GM19463 (cell line): ENCODE measurements at regions not wholly inside any gene's neighbourhood (a gene's known extent, or its start where the extent isn't known, plus 50 kb on each side); places are given as distances from the start of the nearest gene placed in this dataset.
"Not testable (repeated sequence)": the region's sequence is repeated elsewhere in the genome, so short reads cannot be mapped to it uniquely, and the experiment has no call there.

ENCODE experiments used
- ATAC-seq: cut with Tn5 transposase; IDR thresholded peaks from one replicate; pipeline ENCODE4 v1.9.1; 2021; ENCODE audit warnings: mild to moderate bottlenecking, moderate library complexity; ENCODE audit not compliant: unreplicated experiment

GRCh38 chr2:114018464-114018863 lies 128.6 kb downstream of the ACTR3 start:
- ATAC-seq: not testable (repeated sequence)

GRCh38 chr2:114020668-114021067 lies 130.8 kb downstream of the ACTR3 start:
- ATAC-seq: no peak

DNA sequence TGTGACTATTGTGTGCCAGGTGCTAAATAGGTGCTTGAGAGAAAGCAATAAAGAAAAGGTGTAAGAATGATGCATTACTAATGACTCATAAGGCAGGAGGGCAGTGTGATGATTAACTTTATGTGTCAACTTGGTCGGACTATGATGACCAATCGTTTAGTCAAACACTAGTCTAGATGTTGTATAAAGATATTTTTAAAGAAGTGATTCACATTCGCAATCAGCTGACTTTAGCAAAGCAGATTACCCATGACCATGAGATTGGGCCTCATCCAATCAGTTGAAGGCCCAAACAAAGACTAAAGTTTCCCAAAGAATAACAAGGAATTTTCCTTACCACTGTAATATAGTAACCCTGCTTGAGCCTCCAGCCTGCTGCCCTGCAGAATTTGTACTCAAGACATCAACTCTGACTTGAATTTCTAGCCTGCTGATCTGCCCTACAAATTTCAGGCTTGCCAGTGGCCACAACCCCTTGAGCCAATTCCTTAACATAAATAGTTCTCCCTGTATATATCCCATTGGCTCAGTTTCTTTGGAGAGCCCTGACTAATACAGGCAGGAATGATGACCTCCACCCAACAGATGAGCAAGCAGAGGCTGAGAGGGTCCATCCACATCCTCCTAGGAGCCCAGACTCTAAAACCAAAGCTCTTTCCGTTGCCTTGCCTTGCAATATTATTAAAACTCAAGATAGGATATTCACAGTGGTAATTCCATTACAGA lies 132.6 kb downstream of the ACTR3 start:
- peak; percentile 51 for ATAC-seq

DNA sequence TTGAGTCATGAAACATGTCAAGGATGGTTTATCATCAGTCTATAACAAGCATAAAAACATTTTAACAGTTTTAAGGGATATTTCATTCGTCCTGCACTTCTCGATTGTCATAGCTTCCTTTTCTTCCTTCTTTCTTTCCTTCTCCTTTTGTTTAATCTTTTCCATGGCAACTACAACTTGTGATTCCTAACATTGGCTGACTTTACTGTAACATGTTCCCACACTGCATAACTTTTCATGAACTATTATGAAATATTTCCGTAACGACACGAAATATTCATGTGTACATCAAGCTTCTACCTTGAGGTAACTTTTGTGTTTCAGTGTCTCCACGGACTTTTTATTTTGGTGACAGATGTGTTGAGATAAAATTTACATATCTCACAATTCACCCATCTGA lies 134.4 kb downstream of the ACTR3 start:
- no peak for ATAC-seq

- ATAC-seq: no peak
These were observed 135.1 kb downstream of the ACTR3 start for GRCh38 chr2:114025030-114025429.

- no peak for ATAC-seq
These were observed 137.5 kb downstream of the ACTR3 start for GRCh38 chr2:114027437-114027836.

GRCh38 chr2:114031605-114032505 lies 142.0 kb downstream of the ACTR3 start:
- ATAC-seq: no peak

GRCh38 chr2:114032705-114033104 lies 142.8 kb downstream of the ACTR3 start:
- ATAC-seq: no peak

DNA sequence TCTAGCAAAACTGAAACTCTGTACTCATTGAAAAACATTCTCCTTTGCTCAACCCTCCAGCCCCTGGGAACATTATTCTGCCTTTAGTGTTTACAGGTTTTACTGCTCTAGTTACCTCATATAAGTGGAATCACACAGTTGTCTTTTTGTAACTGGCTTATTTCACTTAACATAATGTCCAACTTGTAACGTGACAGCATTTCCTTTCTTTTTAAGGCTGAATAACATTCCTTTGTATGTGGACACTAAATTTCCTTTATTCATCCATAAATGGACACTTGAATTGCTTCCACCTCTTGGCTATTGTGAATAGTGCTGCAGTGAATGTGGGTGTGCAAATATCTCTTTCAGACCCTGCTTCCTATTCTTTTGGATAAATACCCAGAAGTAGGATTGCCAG lies 144.9 kb downstream of the ACTR3 start:
- ATAC-seq: no peak

DNA sequence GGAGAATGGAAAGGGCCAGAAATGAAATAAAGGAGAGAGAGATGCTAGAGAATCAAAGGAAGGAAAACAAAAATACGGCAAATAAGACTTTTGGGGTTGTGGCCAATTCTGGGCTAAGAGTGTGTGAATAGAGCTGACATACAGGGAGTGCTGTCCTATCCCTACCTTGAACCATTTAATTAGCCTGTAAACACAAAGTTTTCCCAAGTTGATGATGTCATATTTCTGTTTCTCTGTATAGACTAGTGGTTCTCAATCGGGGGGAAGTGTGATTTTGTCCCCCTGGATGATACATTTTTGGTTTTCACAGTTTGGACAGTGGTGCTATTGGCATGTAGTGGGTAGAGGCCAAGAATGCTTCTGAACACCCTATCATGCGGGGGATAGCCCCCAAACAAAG lies 148.8 kb downstream of the ACTR3 start:
- ATAC-seq: no peak

DNA sequence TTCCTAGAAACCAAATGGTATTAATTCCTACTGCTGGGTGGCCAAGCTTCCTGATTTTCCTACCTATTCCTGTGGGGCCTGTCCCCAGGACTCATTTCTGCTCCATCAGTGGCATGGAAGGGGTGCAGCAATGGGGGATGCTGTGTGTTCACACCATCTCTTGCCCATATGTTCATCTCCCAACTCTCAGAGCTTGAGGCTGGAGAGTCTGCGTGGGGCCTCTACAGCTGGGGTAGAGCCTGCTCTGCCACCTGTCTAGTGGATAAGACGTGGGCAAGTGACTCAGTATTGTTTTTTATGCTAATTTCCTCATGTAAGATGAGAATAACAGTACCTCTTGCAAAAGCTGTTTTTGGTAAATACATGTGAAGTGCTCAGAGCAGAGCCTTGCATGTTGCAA lies 149.8 kb downstream of the ACTR3 start:
- ATAC-seq: no peak

DNA sequence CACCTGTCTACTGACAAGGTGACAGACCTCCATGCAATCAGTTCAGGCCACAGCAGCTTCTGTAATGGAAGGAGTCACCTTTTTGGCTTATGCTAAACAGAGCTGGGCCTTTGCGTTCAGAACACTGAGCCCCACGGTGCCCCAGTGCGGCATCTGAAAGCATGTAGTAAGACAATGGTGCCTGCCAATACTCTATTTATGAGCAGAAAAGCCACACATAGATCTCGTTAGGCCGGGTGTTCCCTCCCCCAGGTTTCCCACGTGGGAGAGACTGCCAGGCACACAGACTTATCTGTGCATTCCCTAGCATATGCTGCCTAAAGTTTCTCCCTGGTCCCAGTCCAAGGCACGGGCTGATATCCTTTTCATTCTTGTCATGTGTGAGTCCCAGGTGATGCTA lies 150.9 kb downstream of the ACTR3 start:
- ATAC-seq: no peak

- ATAC-seq: no peak
These were observed 155.1 kb downstream of the ACTR3 start for GRCh38 chr2:114044985-114045384.

- ATAC-seq: no peak
These were observed 156.5 kb downstream of the ACTR3 start for GRCh38 chr2:114046373-114046772.

DNA sequence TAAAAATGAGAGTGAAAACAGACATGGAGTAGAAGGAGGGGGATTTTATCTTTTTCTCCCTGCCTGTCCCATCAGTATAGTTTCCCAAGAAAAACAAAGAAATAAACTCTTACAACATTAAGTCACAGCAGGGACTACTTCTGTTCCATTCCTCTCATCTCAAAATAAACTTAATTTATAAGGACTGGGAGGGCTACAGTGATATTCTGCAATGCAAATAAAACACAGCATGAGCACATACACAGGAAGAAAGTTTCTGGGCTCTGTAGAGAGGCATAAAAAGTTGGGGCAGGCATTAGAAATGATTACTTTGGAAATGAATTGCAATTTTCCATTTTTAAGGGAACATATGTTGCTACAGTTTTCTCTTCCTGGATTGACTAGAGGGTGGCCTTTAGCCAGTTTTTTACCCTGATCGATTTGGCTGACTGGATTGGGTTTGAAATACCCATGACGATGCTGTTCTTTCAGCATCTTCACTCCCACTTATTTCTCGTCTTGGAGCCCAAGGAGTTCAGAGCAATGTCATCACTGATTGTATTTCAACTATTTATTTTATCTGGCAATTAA lies 157.1 kb downstream of the ACTR3 start:
- ATAC-seq: no peak

DNA sequence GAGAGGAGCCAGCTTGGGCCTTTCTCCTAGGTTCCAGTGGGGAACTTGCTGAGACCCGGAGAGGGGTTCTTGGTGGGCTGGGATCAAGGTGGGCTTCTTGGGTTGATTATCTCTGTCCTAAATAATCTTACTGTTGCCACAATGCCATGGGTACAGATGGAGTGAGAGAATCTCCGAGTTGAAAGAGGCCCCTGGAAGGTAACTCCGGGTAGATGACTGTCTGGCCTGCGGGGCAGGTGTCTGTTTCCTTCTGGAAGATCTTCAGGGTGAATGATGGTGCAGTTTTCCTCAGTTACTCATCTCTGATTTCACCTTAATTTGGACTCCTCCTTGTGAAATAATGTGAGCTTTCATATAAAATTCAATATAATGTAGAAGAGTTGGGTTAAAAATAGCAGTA lies 159.4 kb downstream of the ACTR3 start:
- ATAC-seq: no peak

DNA sequence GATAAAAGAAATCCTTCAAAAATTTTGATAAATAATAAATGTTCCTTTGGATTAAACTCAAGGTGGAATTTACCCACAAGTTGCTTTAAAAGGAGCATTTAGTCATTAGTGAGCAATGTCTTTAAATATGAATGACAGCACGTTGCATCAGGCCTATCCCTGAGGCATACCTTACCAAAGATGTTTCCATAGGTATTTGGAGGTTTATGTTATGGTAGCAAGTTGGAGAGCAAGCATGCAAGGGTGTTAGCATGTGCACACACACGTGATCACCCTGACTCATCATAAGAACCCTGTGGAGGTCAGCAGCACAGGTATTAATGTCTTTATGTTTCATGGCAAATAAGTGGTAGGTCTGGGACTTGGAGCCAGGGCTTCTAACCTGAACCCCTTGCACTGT lies 159.9 kb downstream of the ACTR3 start:
- no peak for ATAC-seq

DNA sequence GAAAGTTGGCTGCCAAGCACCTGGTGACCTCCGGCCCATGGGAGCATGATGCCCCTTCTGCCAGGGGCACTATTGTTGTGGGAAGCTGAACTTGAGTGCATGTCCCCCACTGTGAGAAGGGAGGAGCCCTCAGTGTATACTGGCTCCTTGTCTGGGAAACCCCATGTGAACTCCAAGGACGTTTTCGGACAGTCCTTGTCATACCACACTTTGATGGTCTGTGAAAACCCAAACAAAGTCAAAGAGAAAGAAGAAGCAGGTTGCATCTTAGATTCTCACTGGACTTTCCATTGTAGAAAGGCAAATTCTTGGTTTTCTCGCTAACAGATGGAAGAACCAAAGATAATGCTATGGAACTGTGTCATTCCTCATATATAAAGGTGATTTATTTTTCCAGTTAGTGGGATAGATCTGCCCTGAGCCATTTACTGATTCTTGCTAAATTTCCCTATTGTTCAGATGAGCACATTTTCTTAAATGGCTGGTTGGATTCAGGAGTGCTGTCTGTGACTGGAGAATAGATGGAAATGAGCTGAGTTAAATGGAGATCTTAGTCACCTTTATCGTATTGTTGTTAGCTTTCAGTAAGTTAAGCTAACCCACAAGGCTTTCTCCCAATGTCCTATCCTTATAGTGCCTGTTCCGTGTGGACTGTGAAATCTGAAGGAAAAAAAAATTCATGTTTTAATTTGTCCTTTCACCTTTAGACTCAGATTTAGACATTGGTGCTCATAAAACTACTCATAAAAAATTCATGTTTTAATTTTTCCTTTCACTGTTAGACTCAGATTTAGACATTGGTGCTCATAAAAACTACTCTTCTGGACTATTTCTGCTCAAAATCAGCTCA lies 166.6 kb downstream of the ACTR3 start:
- peak; percentile 77 for ATAC-seq

DNA sequence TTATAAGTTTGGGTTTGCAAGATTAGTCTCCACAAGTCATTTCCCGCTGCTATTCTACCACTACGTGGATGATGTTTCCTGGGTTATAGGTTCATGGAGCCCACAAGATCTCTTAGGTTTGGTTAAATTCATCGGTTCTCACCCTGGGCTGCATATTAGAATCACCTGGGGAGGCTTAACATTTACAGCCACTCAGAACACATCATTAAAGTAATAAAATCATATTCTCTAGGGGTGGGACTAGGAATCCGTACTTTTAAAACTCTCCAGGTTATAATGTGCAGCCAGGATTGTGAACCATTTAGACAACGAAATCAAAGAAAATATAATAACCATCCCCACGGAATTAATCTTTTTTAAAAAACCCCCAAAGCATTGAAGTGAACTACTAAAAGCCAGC lies 167.7 kb downstream of the ACTR3 start:
- ATAC-seq: no peak

- no peak for ATAC-seq
These were observed 171.7 kb downstream of the ACTR3 start for GRCh38 chr2:114061566-114062098.

- no peak for ATAC-seq
These were observed 173.5 kb downstream of the ACTR3 start for GRCh38 chr2:114063346-114063745.
